ENCODE measurements at regions not wholly inside any gene's neighbourhood (a gene's known extent, or its start where the extent isn't known, plus 50 kb on each side); places are given as distances from the start of the nearest gene placed in this dataset.
"Not testable (repeated sequence)": the region's sequence is repeated elsewhere in the genome, so short reads cannot be mapped to it uniquely, and the experiment has no call there.

GRCh38 chr21:15291621-15292266 is 226.9 kb upstream of the NRIP1 start:
- no peak for DNase-seq (ENCODE audit: low read depth in 2 of 2)

GRCh38 chr21:15293240-15293639 is 228.4 kb upstream of the NRIP1 start:
- peak; percentile 90 to 94 for DNase-seq (ENCODE audit: low read depth in 2 of 2)
- H3K4me3 ChIP-seq (replicated peaks in 1 of 2; ENCODE audit: low read depth in 2 of 2, low read length in 2 of 2), result no peak overlapping the region
- no peak for TF ChIP-seq CTCF (IDR thresholded peaks at IDR 0.05; ENCODE audit: low read depth, low read length)

More at GRCh38 chr21:15291621-15292266, 226.9 kb upstream of the NRIP1 start:
- no peak overlapping the region for H3K4me3 ChIP-seq (replicated peaks in 1 of 2; ENCODE audit: low read depth in 2 of 2, low read length in 2 of 2)
- TF ChIP-seq CTCF (IDR thresholded peaks at IDR 0.05; ENCODE audit: low read depth, low read length), result no peak

- no peak for TF ChIP-seq CTCF (IDR thresholded peaks at IDR 0.05; ENCODE audit: low read depth, low read length)
- no peak for DNase-seq (ENCODE audit: low read depth in 2 of 2)
- no peak overlapping the region for H3K4me3 ChIP-seq (replicated peaks in 1 of 2; ENCODE audit: low read depth in 2 of 2, low read length in 2 of 2)
Observed at GRCh38 chr21:15295875-15296274, 231.1 kb upstream of the NRIP1 start.

- no peak overlapping the region for H3K4me3 ChIP-seq (replicated peaks in 1 of 2; ENCODE audit: low read depth in 2 of 2, low read length in 2 of 2)
- no peak for TF ChIP-seq CTCF (IDR thresholded peaks at IDR 0.05; ENCODE audit: low read depth, low read length)
- DNase-seq (ENCODE audit: low read depth in 2 of 2), result no peak
Observed at GRCh38 chr21:15297824-15298223, 233.0 kb upstream of the NRIP1 start.

- no peak for DNase-seq (ENCODE audit: low read depth in 2 of 2)
- TF ChIP-seq CTCF (IDR thresholded peaks at IDR 0.05; ENCODE audit: low read depth, low read length), result no peak
Observed at GRCh38 chr21:15298306-15298705, 233.5 kb upstream of the NRIP1 start.

GRCh38 chr21:15298755-15299154 is 234.0 kb upstream of the NRIP1 start:
- H3K4me3 ChIP-seq (replicated peaks in 1 of 2; ENCODE audit: low read depth in 2 of 2, low read length in 2 of 2); DNase-seq (ENCODE audit: low read depth in 2 of 2): not testable (repeated sequence)

More at GRCh38 chr21:15298306-15298705, 233.5 kb upstream of the NRIP1 start:
- no peak overlapping the region for H3K4me3 ChIP-seq (replicated peaks in 1 of 2; ENCODE audit: low read depth in 2 of 2, low read length in 2 of 2)

- no peak for DNase-seq (ENCODE audit: low read depth in 2 of 2)
- no peak for TF ChIP-seq CTCF (IDR thresholded peaks at IDR 0.05; ENCODE audit: low read depth, low read length)
Observed at GRCh38 chr21:15300131-15300530, 235.3 kb upstream of the NRIP1 start.

More at GRCh38 chr21:15300131-15300530, 235.3 kb upstream of the NRIP1 start:
- no peak overlapping the region for H3K4me3 ChIP-seq (replicated peaks in 1 of 2; ENCODE audit: low read depth in 2 of 2, low read length in 2 of 2)

All from cardiac fibroblast (primary cell).